Islet of Langerhans (tissue), 1 donor: ENCODE measurements at regions not wholly inside any gene's neighbourhood (a gene's known extent, or its start where the extent isn't known, plus 50 kb on each side); places are given as distances from the start of the nearest gene placed in this dataset.

Experiments
- FAIRE-seq: peaks from one replicate; lab custom pipeline; 2011; peaks lifted over from hg19 to GRCh38; lab: Jason Lieb, UNC

DNA sequence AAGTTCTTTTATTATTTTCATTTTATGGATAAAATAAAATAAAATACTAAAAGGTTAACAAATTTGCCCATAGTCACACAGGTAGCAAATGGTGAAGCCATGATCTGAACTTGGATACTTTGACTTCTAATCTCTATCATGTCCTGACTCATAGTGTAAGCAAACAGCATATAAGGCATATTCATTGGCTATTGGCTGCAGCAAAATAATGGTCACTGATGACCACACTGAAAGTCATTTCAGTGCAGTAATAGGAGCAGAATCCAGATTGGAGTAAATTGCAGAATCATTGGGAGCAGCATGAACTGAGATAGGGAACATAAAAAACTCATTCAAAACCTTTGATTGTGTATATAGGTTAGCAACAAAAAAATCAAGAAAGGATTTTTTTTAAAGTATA is 262.9 kb downstream of the PLA2G4A start:
- FAIRE-seq = no peak

DNA sequence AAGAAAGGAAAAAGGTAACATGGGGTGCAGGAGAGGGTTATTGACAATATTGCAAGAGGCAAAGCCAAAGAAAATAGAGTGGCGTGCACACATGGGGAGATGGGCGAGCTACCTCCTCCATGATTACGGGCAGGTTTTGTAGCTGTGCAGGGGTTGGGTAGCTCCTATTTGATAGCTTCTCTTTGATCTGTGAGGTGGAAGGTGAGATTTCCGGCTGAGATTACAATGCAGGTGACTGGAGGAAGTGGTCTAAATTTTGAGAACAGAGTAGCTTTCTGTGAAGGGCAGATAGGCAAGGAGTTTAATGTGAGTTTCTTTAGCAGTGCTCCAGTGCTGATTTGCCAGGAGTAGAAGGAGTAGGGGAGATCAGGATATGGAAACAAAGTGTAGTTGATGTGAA is 263.4 kb downstream of the PLA2G4A start:
- no peak for FAIRE-seq

DNA sequence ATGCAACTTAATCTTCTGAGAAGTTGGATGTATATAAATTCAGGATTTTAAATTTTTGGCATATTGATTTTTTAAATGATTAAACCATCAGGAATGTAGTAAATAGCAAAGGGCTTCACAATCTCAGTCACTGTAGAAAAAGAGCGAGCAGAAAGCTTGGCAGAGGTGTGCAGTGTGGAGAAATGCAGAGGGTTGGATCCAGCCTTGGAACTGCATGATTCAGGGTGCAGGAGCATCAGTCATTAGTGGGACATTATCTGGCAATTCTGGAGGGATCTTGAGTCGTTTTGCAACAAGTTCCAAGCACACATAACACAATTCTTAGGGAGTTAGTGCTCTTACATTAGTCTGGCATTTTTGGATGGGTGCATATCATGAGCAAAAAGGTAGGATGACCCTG is 267.9 kb downstream of the PLA2G4A start:
- FAIRE-seq = no peak

DNA sequence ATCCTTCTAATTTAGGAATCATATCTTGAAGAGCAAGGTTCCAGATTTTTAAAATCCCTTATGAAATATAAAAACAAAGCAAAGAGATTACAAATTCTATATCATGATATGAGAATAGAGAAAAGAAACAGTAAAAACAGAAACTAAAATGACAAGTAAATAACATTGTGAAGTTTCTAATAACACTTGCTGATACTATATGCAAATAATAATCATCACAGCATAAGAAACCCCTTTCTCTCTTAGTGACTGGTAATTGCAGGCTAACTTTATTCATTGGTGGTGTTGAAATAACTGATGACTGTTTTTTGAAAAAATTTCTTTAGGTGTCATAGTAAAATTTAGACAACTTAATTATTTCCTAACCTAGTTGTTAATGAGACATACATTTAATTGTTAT is 281.6 kb downstream of the PLA2G4A start:
- FAIRE-seq = no peak

DNA sequence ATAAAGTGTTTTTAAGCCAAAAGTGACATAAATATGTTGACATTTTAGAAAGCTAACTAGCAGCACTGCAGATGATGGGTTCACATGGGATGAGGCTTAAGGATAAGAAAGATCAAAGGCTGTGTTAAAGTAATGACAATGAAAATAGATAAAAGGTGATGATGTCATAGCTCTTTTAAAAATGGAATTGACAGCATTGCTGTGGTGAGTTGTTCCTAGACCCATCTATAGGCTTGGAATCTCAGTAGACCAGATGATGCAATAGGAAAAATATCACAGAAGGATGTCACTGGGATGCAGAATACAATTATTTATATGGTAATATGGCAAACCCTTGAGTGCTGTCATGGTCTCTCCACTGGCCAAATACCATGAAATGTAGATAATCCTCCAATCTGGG is 286.0 kb downstream of the PLA2G4A start:
- FAIRE-seq = no peak

DNA sequence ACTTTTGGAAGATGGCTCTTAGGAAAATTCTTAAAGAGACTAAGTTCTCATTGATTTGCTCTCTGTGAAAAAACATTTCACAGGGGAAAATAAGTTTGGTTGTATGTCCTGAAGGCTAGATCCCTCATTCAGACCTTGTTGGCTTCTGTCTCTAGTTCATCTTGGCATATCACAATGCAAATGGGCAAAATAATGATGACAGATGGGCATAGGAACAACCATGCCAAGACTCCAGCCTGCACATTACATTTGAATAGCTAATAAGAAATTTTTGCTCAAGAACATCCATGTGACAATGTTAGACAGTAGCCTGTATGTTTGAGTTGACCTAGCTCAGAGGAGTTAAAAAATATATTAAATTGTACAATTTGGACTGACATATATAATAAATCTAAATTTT is 292.9 kb downstream of the PLA2G4A start:
- no peak for FAIRE-seq

DNA sequence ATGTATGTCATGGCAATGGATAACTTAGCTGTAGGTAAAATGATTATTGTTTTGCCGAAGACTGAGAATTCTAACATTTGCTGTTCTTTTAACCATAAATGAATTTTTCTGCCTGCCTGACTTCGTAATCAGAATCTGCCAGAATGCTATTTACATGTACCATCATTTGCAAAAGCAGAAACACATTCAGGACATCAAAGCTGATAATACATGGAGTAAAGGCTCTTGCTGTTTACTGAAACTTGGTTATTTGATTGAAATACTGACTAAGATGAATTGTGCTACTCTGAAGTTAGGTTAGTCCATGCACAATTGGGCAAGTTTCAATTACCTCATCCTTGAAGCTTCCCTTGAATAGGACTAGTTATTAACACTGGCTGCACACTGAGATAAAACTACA is 293.8 kb downstream of the PLA2G4A start:
- no peak for FAIRE-seq

DNA sequence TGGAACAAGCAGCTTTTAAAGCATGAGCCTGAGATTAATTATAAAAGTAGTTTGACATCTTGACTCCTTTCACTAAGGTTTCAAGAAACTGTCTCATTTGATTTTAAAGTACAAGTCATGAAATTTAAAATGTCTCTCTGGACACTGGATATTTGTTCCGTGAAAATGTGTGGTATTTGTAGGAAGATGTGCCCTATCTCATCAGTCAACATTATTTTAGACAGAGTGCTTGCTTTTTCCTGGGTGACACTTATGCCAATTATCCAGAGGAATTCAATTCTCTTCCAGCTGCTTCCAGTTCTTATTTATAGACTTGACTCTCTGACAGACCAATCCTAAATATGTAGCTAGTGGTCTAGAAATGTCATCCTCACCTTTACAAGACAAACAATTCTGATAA is 300.4 kb downstream of the PLA2G4A start:
- no peak for FAIRE-seq

DNA sequence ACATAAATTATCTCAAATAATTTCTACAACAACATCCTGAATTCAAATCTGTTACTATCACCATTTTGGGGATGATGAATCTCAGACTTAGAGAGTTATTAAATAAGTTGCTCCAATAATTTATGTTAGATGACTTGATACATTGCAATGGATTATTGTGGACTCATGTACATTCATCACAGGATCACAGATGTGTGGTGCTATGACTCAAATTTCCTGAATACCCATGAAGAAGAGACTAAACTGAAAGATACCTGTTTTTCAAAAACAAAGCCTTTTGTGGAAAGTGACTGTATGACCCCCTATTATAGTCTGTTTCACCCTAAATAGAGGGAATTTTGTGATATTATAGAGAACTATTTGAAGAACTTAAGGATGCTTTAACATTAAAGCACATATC is 315.0 kb downstream of the PLA2G4A start:
- FAIRE-seq = no peak

DNA sequence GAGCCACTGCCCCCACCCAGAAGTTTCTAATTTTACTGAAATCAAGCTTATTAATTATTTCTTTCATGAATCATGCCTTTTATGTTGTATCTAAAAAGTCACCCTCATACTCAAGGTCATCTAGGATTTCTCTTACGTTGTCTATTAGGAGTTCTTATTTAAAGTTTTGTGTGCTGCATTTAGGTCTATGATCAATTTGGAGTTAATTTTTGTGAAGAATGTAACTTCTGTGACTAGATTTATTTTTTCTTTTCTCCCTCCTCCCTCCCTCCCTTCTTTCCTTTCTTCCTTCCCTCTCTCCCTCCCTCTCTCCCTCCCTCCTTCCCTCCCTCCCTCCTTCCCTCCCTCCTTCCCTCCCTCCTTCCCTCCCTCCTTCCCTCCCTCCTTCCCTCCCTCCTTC is 317.6 kb downstream of the PLA2G4A start:
- no peak for FAIRE-seq

DNA sequence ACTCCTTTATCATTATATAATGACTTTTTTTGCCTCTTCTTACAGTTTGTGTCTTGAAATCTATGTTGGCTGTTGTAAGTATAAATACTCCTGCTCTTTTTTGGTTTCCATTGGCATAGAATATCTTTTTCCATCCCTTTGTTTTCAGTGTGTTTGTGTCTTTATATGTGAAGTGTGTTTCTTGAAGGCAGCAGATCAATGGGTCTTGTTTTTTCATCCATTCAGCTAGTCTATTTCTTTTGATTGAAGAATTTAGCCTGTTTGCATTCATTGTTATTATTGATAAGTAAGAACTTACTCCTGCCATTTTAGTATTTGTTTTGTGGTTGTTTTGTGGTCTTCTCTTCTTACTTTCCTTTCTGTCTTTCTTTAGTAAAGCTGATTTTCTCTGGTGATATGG is 322.8 kb downstream of the PLA2G4A start:
- FAIRE-seq = no peak

DNA sequence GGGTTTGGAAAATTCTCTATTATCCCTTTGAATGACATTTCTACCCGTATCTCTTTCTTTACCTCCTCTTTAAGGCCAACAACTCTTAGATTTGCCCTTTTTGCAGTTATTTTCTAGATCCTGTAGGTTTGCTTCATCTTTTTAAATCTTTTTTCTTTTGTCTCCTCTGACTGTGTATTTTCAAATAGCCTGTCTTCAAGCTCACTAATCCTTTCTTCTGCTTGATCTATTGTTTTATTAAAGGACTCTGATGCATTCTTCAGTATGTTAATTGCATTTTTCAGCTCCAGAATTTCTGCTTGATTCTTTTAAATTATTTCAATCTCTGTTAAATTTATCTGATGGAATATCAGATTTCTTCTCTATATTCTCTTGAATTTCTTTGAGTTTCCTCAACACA is 324.3 kb downstream of the PLA2G4A start:
- no peak for FAIRE-seq

DNA sequence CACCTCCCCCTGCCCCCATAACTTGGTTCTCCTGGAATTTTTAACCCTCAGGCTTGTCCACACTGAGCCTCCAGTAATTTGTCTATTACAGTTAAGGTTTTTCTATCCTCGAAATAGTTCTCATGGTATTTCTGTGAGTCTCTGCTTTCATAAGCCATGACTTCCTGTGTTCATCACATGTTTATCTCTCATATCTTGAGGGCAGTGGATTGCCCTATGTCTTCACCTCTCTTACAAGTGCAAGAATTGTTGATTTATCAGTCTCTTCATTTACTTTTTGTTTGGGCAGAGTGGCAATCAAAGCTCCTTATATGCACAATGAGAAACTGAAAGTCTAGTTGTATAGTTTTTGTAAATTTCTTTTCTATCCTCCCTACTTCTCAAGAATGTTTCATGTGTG is 328.4 kb downstream of the PLA2G4A start:
- FAIRE-seq = no peak

DNA sequence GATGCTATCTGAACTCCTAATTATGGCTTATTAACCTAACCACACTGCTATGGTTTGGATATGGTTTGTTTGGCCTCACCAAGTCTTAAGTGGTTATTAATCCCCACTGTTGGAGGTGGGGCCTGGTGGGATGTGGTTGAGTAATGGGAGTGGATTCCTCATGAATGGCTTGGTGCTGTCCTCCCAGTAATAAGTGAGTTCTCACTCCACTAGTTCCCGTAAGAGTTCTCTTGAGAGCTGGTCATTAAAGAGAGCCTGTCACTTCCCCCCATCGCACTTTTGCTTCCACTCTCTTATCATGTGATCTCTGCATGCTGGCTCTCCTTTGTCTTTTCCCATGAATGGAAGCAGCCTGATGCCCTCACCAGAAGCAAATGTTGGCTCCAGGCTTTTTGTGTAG is 328.8 kb downstream of the PLA2G4A start:
- FAIRE-seq = no peak

DNA sequence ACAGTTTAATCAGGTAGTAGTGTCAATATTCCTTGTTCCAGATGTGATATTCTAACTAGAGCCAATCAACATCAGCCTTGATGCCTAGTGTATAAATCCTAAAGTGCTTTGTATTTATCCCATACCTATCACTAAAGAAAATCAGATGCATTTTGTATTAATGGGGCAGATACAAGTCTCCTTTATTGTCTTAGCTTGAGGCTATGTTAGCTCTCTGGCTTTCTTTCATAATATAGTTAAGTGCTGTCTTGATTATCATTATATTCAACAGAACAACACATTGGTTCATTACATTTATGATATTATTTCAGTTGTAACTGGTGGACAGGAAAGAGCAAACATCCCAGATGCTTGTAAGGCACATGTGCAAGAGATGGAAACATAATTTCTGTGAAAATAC is 338.8 kb downstream of the PLA2G4A start:
- FAIRE-seq = no peak

DNA sequence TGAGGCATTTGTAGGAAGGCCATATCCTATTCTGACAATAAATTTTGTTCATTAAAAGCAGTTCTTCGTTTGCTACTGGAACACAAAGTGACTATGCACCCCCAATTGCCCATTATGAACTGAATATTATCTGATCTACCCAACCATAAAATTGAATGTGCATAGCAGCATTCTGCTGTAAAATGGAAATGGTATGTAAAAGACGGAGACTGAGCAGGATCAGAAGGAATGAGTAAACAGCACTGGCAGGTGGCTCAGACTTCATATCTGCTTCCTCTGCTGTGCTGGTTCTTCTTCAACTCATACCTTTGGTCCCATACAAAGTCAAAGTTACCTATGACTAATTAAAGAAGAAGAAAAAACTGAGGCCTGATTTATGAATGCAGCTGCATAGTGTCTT is 339.5 kb downstream of the PLA2G4A start:
- no peak for FAIRE-seq

DNA sequence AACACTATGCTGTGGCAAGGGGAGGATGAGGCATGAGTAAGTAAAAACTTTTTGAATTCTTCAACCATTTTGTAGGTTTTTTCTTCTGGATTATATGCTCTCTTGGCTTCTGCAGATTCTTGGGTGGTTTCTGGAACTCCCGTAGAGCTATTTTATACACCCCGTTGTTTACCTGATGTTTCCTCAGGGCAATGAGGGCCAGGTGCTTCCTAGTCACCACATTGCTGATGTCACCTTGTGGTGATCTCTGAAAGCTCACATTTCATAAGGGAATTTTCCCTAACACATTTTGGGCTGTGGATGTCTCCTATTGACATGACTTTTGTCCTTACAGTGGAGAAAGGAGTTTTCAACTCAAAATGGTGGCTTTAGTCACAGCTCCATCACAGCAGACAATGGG is 356.6 kb downstream of the PLA2G4A start:
- no peak for FAIRE-seq

DNA sequence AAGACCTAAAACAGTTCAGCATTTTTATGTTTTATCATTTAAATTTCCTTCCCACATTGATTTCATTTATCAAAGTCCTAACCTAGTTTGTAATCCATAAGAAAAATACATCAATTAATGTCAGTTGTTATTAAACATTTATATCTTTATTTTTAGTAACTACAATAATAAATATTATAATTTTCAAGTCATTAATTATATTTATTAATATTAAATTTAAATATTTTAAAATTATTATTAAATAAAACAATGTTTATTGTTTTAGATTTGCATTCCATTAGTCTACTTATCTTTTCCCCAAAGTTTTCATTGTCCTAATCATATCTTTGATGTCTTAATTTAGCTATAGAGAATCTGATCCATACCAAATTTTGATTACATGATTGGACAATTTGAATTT is 368.9 kb downstream of the PLA2G4A start:
- FAIRE-seq = no peak

DNA sequence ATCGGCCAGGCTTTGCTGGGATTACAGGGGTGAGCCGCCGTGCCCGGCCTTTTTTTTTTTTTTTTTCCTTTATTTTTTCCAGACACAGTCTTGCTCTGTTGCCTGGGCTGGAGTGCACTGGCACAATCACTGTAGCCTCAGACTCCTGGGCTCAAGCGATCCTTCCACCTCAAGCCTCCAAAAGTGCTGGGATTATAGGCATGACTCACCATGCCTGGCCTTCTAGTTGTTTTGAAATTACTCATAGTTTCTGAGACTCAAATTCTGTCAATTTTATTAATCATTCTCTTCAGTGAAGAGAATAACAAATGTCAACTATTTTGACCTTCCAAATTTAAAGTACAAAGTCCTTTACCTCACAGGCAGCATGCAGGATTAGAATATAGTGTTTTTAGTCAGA is 374.5 kb downstream of the PLA2G4A start:
- no peak for FAIRE-seq

DNA sequence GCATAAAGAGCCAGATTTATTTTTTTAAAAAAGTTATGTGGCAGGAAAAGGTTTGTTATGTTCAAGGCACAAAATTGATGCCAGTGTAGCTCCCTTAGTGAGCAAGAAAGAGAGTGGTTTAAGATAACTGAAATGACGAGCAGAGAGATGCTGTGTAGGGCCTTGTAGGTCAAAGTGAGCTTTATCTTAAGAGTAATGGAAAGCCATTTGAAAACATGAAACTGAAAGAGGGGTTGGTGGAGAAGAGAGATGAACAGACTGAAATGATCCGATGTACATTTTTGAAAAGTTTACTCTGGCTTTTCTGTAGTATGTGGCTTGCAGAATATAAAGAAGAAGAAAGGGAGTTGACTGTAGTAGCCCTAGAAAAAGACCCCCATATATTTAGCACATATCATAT is 383.6 kb downstream of the PLA2G4A start:
- FAIRE-seq = no peak

DNA sequence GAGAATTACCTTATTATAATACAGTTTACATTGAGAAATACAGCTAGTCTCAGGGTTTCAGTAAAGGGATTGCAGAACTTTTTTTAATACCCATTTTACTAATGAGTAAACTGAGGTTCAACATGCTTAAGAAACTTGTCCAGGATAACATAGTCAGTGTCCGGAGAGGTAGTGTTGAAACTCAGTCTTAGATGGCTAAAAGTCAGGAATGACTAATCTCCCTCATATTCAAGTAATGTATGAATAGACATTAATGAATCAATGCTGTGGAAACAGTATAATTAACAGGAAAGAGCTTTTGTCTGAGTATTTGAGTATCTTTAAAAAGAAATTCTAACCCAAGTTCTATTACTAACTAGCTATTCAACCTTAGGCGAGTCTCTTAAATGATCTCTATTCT is 397.6 kb downstream of the PLA2G4A start:
- no peak for FAIRE-seq

DNA sequence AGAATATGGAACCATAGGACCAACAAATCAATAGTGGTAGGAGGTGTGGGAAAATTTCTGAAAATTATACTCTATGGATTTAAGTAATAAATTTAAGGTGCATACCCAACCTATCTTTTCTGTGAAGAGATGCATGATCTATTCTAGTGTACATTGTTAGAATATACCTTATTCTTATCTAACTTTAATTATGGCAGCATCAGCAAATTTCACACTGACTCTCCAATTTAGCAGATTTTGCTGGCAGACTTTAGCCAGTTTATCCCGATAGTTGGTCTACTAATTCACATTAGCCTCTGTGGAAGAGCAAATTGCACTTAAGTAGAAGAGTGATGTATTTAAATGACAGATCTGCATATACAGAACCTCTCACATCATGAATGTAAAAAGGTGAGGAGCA is 400.0 kb downstream of the PLA2G4A start:
- FAIRE-seq = no peak

DNA sequence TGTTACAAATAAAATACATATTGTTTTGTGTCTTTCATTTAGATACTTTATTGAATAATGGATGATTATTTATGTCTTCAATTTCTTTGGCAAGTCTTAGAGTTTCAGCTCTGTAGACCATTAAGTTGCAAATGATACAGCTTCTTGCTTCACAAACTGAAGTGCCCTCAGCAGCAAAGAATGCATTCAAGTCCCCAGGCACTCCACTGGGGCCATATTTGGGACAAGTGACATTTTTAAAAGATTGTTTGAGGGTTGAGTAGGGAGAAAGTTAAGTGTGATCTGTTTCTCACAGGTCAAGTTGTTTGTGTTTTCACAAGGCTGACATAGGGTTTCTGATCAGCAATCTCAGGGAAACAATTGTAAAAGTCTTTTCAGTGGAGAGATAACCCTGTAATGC is 400.7 kb downstream of the PLA2G4A start:
- FAIRE-seq = no peak

DNA sequence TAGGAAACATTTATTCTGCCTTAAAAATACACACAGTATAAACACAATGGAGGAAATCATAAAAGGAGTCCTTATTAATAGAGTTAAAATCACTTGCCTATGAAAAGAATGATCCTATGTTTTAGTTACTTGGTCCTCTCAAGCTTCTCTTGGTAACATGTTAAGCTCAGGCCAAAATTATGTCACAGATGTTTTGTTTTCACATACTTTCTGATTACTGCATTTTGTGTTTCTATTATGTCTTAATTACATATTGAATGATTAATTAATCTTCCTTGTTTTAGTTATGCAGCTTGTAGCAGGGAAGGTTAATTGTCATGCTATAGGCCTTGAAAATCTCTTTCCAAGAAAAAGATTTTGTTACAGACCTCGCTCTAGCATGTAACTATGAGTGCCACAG is 406.0 kb downstream of the PLA2G4A start:
- FAIRE-seq = no peak

DNA sequence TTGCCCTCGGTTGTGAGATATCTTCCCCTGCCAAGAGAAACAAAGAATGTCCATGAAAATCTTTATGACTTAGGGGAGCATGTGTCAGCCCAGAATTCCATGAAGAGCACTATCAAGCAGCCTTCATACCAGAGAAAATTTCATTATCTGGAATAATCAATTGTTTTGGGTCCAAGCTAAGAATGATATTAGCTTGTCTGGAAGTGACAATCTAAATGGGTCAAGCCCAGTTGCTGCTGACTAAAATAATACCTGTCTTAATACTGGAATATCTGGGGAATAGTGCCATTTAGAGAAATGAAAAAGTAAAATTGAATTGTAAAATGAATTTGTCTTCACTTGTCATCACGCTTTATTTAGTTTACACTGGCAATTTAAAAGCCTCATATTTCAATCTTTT is 407.4 kb downstream of the PLA2G4A start:
- no peak for FAIRE-seq

DNA sequence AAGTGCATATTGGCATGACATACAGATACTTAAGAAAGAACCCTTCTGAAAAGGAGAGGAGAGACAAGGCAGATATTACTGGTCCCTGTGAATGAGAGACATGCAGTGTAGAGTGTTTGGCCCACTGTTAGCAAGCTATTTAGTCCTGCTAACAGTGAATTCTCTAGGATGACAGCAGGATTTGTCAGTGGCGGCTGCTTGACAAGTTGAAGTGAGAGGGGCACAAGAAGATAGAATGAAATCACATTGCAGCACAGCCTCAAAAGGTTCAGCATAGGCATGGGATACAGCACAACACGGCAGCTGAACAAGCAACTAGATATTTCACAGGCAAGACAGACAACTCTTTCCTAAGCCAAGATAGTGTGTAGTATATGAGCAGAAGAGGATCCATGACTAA is 407.9 kb downstream of the PLA2G4A start:
- FAIRE-seq = no peak
